ENCODE measurements at regions not wholly inside any gene's neighbourhood (a gene's known extent, or its start where the extent isn't known, plus 50 kb on each side); places are given as distances from the start of the nearest gene placed in this dataset.

- TF ChIP-seq CTCF (IDR thresholded peaks at IDR 0.05; ENCODE audit: insufficient read depth, low read depth, low read length) (no peak), EZH2 (IDR thresholded peaks at IDR 0.05; ENCODE audit: insufficient read depth, low read length) (no peak)
Measured at GRCh38 chr5:97931829-97932228, 748.8 kb upstream of the RIOK2 start.
